H1 (cell line): ENCODE measurements at regions not wholly inside any gene's neighbourhood (a gene's known extent, or its start where the extent isn't known, plus 50 kb on each side); places are given as distances from the start of the nearest gene placed in this dataset.

ENCODE experiments used
- POU5F1 ChIP-seq: IDR thresholded peaks from 2 replicates; pipeline ENCODE4 v1.6.1; 2011; ENCODE audit warnings: low read depth, mild to moderate bottlenecking, low read length, moderate library complexity
- TF ChIP-seq, protein P1 (sequence below): fragments of 300-600 bp; sonication (generic); IDR thresholded peaks from 2 replicates; pipeline ENCODE4 v1.7.1; 2012; ENCODE audit warnings: low read length, moderate library complexity, mild to moderate bottlenecking, inconsistent platforms; ENCODE audit not compliant: insufficient replicate concordance

DNA sequence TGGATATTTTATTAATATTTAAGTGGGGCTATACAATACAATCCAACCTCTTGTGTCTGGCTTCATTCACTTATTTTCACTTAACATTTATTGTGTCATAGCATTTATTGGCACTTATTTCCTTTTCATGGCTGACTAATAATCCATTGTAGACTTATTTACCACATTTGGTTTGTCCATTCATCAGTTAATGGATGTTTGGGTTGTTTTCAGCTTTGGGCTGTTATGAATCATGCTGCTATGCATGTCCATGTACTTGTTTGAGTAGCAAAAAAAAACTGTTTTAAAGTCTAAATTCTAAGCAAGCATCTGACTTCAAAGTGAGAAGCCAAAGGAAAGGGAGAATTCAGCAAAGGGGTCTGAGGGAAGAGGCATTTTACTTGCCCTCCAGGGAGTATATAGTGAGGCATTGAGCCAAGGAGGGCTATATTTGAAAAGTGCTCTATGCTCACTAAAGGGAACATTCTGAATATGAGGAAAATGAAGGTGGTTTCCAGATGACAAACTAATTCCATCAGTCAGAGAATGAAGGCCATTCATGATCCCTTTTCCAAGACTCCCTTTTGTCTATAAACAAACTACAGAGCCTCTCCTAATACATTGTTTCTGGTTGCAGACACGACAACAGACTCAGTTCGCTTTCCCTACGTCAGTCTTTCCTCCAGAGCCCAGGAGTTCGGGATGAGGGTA is 532.8 kb upstream of the KLF4 start (continued):
- TF ChIP-seq, protein P1, sequence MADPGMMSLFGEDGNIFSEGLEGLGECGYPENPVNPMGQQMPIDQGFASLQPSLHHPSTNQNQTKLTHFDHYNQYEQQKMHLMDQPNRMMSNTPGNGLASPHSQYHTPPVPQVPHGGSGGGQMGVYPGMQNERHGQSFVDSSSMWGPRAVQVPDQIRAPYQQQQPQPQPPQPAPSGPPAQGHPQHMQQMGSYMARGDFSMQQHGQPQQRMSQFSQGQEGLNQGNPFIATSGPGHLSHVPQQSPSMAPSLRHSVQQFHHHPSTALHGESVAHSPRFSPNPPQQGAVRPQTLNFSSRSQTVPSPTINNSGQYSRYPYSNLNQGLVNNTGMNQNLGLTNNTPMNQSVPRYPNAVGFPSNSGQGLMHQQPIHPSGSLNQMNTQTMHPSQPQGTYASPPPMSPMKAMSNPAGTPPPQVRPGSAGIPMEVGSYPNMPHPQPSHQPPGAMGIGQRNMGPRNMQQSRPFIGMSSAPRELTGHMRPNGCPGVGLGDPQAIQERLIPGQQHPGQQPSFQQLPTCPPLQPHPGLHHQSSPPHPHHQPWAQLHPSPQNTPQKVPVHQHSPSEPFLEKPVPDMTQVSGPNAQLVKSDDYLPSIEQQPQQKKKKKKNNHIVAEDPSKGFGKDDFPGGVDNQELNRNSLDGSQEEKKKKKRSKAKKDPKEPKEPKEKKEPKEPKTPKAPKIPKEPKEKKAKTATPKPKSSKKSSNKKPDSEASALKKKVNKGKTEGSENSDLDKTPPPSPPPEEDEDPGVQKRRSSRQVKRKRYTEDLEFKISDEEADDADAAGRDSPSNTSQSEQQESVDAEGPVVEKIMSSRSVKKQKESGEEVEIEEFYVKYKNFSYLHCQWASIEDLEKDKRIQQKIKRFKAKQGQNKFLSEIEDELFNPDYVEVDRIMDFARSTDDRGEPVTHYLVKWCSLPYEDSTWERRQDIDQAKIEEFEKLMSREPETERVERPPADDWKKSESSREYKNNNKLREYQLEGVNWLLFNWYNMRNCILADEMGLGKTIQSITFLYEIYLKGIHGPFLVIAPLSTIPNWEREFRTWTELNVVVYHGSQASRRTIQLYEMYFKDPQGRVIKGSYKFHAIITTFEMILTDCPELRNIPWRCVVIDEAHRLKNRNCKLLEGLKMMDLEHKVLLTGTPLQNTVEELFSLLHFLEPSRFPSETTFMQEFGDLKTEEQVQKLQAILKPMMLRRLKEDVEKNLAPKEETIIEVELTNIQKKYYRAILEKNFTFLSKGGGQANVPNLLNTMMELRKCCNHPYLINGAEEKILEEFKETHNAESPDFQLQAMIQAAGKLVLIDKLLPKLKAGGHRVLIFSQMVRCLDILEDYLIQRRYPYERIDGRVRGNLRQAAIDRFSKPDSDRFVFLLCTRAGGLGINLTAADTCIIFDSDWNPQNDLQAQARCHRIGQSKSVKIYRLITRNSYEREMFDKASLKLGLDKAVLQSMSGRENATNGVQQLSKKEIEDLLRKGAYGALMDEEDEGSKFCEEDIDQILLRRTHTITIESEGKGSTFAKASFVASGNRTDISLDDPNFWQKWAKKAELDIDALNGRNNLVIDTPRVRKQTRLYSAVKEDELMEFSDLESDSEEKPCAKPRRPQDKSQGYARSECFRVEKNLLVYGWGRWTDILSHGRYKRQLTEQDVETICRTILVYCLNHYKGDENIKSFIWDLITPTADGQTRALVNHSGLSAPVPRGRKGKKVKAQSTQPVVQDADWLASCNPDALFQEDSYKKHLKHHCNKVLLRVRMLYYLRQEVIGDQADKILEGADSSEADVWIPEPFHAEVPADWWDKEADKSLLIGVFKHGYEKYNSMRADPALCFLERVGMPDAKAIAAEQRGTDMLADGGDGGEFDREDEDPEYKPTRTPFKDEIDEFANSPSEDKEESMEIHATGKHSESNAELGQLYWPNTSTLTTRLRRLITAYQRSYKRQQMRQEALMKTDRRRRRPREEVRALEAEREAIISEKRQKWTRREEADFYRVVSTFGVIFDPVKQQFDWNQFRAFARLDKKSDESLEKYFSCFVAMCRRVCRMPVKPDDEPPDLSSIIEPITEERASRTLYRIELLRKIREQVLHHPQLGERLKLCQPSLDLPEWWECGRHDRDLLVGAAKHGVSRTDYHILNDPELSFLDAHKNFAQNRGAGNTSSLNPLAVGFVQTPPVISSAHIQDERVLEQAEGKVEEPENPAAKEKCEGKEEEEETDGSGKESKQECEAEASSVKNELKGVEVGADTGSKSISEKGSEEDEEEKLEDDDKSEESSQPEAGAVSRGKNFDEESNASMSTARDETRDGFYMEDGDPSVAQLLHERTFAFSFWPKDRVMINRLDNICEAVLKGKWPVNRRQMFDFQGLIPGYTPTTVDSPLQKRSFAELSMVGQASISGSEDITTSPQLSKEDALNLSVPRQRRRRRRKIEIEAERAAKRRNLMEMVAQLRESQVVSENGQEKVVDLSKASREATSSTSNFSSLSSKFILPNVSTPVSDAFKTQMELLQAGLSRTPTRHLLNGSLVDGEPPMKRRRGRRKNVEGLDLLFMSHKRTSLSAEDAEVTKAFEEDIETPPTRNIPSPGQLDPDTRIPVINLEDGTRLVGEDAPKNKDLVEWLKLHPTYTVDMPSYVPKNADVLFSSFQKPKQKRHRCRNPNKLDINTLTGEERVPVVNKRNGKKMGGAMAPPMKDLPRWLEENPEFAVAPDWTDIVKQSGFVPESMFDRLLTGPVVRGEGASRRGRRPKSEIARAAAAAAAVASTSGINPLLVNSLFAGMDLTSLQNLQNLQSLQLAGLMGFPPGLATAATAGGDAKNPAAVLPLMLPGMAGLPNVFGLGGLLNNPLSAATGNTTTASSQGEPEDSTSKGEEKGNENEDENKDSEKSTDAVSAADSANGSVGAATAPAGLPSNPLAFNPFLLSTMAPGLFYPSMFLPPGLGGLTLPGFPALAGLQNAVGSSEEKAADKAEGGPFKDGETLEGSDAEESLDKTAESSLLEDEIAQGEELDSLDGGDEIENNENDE: no peak
- TF ChIP-seq POU5F1: no peak
